ENCODE measurements at regions not wholly inside any gene's neighbourhood (a gene's known extent, or its start where the extent isn't known, plus 50 kb on each side); places are given as distances from the start of the nearest gene placed in this dataset.
"Not testable (repeated sequence)": the region's sequence is repeated elsewhere in the genome, so short reads cannot be mapped to it uniquely, and the experiment has no call there.

DNA sequence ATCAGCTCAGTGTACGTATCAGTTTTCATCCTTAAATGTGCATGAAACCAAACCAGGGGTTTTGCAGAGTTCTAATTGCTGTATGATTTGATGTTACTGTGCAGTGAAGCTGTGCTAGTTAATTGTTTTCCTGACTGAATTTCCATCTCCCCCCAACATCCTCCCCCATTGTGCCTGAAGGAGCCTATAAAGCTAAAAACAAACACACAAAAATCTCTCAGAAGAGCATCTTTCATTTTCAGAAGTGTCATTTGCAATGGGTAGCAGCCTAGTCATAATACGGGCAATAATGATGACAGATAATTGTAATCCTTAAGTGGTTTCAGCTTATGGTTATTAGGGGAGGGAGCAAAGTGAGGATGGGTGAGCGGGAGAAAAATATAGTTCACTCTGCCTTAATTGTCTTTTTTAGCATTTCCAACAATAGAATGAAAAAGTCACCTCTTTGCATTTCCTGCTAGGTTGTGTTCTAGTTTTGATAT is 207.9 kb upstream of the TBL1XR1 start:
- DNase-seq, result no peak

- peak; percentile 38 for DNase-seq
Measured at GRCh38 chr3:177410730-177411129, 213.4 kb upstream of the TBL1XR1 start.

- DNase-seq, result no peak
Measured at GRCh38 chr3:177411201-177411600, 213.9 kb upstream of the TBL1XR1 start.

DNA sequence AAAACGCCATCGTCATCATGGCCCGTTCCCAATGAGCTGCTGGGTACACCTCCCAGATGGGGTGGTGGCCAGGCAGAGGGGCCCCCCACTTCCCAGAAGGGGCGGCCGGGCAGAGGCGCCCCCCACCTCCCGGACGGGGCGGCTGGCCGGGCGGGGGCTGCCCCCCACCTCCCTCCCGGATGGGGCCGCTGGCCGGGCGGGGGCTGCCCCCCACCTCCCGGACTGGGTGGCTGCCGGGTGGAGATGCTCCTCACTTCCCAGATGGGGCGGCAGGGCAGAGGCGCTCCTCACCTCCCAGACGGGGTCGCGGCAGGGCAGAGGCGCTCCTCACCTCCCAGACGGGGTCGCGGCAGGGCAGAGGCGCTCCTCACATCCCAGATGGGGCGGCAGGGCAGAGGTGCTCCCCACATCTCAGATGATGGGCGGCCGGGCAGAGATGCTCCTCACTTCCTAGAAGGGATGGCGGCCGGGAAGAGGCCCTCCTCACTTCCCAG is 215.4 kb upstream of the TBL1XR1 start:
- DNase-seq, result not testable (repeated sequence)

GRCh38 chr3:177414093-177414492 is 216.8 kb upstream of the TBL1XR1 start:
- DNase-seq, result no peak

DNA sequence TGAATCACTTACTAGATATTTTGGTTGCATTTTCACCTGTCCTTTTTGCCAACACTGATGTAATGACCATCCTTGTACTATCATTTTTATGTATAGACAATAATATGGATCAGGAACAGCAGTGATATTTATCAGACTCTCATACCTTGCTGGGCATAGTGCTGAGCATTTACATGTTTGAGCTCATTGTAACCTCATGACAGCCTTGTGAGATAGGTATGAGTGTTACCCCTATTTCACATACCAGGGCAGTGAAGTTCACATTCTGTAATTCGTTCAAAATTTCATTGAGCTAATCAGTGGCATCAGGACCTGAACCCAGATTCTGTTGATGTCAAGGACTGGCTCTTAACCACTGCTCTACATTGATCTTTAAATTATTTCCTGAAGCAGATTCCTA is 221.5 kb upstream of the TBL1XR1 start:
- no peak for DNase-seq

DNA sequence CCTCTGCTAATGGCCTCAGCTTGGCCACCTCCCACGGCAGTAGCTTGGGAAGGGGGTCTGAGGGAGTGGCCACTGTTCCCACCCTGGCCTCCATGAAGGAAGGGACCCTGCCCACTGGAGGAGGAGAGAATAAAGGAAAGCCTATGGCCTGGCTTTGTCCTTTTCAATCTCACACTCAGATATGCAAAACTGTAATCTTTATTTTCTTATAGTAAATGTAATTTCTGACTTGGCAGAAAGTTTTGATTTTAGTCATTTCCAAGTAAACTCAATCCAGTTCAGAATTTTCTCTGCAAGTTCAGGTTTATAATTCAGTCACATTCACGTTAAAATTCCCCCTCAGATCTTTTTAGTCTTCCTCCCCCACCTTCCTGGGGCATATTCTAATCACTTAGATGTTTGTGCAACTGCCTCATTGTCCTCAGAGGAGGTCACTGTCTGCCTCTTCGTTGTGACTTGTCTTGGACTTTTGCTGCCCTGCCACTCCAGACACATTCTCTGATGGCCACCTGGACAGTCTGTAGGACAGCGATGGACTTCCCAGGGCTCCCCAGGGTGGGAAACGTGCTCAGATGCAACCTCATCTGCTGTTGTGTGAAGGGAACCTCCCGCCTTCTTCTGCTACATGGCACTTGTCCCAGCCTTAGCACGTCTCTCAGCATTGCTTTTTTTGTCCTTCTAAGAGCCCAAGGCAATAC is 222.8 kb upstream of the TBL1XR1 start:
- no peak for DNase-seq

GRCh38 chr3:177420651-177421480 is 223.6 kb upstream of the TBL1XR1 start:
- no peak for DNase-seq

GRCh38 chr3:177421481-177421785 is 224.2 kb upstream of the TBL1XR1 start:
- no peak for DNase-seq

DNA sequence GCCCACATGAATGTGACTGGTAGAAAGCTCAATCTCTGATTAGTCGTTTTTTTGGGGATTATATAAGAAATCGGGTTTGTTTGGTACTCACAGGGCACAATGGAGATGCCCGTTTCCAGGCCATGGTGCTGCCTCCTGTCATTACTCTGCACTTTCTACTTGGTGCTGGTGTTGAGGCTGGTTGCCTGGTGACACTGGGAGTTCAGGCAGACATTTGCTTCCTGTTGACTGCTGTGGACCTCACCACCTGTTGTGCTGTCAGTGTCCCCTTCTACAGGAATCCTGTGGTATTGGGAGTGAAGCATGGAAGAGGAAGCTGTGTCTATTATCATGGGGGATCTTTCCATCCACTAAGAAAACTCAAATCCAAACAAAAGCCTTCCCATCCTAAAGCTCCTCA is 227.2 kb upstream of the TBL1XR1 start:
- DNase-seq, result no peak

- DNase-seq, result no peak
Measured at GRCh38 chr3:177425042-177425441, 227.8 kb upstream of the TBL1XR1 start.

DNA sequence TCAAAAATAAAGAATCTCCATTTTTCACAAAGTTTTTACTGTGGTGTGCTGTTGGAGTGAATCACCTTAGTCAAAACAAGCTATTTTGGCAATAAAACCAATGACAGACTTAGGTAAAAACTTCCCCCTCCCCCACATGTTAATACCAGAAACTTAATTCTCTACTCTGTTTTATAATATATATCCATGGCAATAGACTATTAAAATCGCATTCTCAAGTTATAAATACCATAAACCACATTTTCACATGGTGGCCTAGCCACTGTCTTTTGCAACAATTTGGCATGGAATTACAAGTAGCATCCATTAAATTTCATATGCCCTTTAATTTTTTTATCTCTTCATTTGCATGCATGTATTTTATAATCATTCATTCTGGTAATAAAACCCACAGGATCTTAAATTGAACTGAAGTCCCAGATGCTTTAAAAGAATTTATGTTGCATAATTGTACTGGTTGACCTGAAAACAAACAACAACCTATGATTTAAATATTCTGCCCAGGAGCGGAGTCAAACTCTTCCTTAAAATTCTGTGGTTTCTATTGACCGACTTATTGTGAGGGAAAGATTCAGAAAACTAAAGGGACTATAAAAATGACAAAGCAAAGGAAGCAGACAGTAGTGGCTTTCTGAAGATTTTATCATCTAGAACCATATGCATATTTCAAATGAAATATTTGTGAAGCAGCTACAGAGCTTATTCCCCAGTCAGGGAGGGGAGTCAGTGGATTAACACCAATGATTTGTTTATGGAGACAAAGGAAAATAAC is 229.0 kb upstream of the TBL1XR1 start:
- DNase-seq, result no peak

DNA sequence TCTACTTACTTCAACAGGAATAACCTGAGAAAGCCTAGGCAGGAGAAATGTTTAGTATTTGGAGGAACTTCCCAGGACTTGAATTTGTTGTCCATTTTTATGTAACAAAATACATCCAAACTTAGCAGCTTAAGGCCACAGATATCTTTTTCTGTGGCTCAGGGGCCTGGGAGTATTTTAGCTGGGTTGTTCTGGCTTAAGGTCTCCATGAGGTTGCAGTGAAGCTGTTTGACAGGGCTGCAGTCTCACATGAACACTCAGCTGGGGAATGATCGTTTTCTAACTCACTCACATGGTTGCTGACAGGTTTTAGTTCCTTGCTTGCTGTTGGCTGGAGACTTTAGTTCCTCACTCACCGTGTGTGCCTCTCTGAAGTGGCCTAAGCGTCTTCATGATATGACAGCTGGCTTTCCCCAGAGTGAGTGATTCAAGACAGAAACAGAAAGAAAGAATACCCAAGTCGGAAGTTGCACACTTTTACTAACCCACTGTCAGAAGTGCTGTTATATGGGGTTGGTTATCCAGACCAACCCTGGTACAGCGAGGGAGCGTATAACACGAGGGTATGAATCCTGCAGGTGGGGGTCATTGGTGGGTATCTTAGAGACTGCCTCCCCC is 229.7 kb upstream of the TBL1XR1 start:
- DNase-seq, result no peak

GRCh38 chr3:177427540-177427939 is 230.3 kb upstream of the TBL1XR1 start:
- no peak for DNase-seq

GRCh38 chr3:177429079-177429478 is 231.8 kb upstream of the TBL1XR1 start:
- DNase-seq, result no peak

DNA sequence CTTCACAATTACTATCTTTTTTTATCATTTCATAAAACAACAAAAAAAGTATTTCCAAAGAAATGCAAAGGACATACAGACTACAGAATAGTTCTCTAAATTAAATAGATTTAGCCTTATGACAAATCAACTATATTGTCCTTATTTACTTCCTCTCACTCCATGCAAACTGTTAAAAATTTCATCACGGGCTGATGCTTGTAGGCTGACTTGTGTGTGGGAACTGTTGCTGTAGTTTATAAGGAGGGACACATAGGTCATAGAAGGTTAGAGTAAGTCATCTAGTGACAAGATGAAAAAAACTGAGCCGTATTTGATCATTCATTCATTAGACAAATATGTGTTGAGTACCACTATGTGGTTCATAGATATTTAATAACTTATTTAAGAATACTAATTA is 232.5 kb upstream of the TBL1XR1 start:
- DNase-seq, result no peak

GRCh38 chr3:177430653-177431052 is 233.4 kb upstream of the TBL1XR1 start:
- DNase-seq, result no peak

DNA sequence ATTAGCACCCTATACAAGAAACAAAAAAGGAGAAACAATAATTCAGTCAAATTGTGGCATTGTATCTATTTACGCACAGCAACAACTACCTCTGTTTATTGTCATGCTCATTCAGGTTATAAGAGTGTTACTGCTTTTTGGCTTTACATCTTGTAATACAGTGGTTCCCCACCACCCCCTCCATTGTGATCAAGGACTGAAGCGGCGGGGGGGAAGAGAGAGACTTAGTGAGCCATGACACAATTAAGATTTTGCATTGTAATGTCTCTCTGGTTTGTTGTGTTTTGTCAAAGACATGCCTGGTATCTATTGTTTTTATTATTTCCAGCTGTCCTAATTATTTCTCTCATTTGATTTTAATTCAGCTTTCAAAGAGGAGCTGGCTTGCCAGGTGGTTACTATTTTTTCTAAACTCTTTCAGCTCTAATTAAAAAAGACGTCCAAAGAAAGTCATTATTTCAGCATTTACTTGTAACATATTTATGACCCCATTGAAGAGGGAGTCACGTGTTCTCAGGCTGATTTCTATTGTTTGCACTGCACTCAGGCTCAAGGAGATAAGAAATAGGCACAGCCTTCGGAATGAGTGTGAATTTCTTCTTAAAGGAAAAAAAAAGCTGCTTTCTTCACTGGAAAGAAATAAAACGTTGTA is 234.4 kb upstream of the TBL1XR1 start:
- DNase-seq, result no peak

GRCh38 chr3:177435301-177435700 is 238.0 kb upstream of the TBL1XR1 start:
- DNase-seq, result no peak

- DNase-seq, result no peak
Measured at GRCh38 chr3:177437513-177438337, 240.4 kb upstream of the TBL1XR1 start.

DNA sequence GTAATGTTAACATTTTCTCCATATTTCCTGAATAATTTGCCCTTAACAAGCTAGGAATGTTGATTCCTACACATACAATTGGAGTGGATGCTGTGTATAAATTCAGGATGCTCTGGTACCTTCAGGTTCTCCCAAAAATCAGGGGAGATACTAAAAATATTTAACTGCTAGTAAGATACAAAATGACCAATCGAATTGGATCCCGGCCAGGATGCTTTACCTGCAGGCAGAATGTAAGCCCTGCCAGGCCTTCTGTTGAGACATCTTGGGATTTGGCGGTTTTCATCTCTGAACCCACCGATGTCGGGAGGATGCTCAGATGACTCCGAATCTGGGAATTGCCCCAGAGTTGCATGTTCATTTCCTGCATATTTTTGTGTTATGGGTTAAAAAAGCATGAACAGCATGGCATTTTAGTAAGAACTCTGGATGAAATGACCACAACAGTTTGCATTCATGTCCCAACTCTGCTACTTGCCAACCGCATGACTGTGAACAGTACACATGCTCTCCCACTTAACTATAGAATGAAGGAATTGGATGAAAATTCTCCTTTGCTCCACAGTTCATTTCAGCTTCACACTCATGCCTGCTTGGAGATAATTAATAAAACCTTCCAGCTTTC is 241.4 kb upstream of the TBL1XR1 start:
- no peak for DNase-seq

All from NCI-H1694 (cell line).